HG02970 (cell line): ENCODE measurements at regions not wholly inside any gene's neighbourhood (a gene's known extent, or its start where the extent isn't known, plus 50 kb on each side); places are given as distances from the start of the nearest gene placed in this dataset.

Experiments
- ATAC-seq: cut with Tn5 transposase; IDR thresholded peaks from one replicate; pipeline ENCODE4 v1.9.1; 2021; ENCODE audit warnings: mild to moderate bottlenecking, moderate library complexity, moderate number of reproducible peaks; ENCODE audit not compliant: unreplicated experiment, low FRiP score

DNA sequence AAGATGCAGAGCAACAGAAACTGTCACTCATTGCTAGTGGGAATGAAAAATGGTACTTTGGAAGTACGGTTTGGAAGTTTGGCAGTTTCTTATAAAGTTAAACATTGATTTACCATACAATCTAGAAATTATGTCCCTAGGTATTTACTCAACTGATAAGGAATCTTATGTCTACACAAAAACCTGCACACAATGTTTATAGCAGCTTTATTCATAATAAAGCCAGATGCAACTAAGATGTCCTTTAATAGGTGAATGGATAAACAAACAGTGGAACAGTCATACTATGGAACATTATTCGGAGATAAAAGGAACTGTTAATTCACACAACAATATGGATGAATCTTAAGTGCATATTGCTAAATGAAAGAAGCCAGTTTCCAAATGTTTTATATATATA, 96.2 kb upstream of the SIRPA start:
- ATAC-seq, result no peak

DNA sequence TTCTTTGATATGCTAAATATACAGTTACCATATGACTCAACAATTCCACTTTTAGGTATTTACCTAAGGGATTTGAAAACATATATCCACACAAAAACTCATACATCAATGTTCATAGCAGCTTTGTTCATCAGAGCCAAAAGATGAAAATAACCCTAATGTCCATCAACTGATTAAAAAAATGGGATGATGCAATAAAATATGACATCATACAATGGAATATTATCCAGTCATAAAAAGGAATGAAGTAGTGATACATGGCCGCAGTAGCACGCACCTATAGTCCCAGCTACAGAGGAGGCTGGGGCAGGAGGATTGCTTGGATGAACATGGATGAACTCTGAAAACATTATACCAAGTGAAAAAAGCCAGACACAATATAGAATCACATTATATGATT, 101.4 kb upstream of the SIRPA start:
- no peak for ATAC-seq

DNA sequence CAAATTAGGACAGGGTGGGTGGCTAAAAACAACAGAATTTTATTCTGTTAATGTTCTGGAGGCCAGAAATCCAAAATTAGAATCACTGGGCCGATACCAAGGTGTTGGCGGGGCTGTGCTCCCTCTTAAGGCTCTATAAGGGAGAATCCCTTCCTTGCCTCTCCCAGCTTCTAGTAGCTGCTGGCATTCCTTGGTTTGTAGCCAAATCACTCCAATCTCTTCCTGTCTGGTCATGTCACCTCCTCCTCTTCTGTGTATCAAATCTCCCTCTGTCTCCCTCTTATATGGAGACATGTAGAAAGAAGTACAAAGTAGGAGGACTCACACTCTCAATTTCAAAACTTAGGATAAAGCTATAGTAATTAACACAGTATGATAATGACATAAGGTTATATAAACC, 102.9 kb upstream of the SIRPA start:
- no peak for ATAC-seq

DNA sequence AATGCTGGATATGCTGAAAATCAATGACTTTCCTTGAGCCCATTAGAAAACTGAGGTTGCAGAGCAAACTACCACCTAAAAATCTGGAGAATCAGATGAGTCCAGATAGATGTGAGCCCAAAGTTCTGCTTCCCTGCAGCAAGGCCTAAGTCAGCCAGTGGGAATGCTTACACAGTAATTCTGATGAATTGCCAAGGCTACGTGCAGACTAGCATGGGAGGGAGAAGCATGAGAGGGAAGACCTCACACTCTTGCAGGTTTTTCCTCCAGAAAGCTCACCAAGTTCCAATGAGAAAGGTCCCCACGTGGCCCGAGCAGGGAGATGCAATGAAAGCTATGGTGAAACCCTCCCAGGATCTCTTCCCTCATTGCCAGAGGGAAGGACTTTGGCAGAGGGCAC, 104.8 kb upstream of the SIRPA start:
- no peak for ATAC-seq

DNA sequence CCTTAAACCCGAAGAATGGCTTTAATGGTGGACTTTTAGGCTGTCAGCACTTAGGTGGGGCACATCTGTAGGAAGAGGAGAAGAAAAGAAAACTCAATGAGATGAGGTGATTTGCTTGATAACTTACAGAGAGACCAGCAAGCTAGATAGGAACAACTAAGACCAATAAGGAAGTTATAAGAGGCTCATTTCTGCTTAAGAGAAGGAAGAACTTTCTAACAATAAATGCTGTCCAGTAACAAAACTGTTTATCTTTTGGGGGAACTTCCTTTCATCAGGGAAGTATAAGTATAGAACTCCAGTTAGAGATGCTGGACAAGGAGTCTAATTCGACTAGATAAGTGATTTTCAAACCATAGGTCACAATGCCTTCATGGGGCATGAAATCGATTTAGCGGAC, 107.2 kb upstream of the SIRPA start:
- ATAC-seq, result no peak

DNA sequence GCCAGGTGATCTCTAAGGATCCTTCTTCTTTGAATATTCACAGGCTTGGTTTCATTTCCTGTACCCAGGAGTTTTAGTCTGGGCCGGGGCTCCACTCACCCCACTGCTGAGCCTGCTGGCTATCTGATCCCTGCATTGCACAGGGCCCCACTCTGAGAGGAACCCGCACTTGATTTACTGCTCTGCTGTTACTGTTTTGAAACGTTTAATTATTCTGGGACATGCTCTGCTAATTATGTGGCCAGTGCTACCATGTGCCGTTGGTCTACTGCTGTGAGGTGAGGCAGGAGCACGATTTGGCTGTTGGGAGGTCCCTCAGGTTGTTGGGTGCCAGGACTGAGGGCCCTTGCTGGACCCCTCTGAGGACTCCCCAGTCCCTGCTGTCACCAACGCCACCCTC, 108.7 kb upstream of the SIRPA start:
- no peak for ATAC-seq

DNA sequence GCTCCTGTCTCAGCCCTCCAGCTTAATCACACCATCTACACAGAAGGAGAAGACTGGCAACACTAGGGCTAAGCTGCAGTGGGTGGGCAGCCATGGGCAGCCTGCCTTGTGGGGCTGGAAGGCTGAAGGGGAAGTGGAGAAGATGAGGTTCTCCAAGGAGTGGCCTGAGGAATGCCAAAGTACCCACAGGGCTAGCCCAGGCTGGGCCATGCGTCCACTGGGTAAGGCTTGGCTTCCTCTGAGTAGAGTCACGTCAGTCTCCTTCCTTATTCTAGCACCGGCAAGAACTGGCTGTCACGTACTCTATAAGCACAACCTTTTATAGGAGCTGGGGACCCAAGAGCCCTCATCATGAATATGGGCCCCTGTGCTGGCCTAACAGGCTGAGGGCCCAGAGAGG, 110.6 kb upstream of the SIRPA start:
- no peak for ATAC-seq

DNA sequence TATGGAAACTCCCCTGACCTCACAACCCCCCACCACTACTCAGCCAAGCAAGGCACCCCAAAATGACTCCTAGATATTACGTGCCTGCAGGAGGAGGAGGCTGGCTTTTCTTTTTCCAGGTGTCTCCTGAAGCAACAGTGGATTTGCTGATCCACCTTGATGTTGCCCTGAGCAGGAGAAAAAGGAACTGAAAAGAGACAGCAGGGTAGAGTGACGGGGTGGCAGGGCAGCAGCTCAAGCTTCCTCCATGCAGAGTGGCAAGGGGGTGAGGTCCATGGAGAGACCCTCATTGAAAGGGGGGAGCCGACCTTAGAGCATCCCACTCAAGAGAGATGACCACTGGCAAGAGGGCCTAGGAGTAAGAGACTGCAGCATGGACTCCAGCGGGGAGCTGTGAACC, 112.0 kb upstream of the SIRPA start:
- ATAC-seq, result no peak

DNA sequence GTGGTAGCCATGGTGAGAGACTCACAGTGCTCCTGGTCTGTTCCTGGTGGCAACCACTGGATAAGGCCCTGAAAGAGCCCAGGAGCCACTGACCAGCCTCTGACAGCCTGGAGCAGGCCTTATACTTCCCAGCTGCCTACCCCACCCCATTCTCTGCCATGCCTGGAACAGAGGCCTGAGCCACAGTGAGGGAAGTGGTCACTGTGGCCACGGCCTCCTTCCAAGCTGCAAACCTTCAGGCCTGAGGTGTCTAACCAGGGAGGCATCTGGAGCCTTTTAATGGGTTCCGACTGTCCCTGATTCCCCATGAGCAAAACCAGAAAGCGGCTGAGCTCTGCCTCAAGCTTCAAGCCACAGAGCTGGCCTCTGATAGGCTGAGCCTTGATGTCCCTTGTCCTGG, 113.0 kb upstream of the SIRPA start:
- ATAC-seq, result no peak

DNA sequence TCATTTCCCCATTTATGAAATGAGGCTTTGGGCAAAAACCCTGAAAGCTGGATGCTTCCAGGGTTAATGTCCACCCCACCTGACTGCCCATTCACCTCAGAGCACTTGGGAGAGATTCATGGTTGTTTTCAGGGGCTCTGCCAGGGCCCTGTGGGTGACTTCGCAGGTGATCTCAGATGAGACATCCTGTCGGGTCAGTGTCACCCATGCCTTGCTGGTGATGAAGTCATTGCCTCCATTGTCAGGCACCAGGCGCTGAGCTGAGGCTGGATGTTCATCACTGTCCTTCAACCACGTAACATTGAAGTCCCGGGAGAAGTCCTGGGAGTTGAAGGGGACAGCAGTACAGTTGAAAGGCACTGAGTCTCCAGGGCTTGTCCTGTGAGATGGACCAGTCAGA, 115.6 kb upstream of the SIRPA start:
- ATAC-seq, result no peak

DNA sequence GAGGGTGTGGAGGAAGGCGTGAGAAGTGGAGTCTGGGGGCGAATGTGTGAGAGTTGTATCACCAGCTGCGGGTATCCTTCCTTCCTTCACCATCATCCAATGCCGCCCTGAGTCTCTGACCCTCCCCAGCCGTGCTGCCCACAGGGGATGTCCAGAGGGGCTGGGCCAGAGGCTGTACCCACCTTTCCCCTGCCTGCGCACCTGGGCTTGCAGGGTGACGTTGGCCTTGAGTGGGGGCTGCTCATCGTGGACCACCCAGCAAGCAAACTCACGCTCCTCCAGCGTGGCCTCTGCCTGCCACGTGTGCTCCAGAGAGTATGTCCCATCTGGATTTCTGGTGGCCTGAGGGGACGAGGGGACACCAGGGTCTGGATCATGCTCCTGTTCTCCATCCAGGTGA, 116.9 kb upstream of the SIRPA start:
- no peak for ATAC-seq

DNA sequence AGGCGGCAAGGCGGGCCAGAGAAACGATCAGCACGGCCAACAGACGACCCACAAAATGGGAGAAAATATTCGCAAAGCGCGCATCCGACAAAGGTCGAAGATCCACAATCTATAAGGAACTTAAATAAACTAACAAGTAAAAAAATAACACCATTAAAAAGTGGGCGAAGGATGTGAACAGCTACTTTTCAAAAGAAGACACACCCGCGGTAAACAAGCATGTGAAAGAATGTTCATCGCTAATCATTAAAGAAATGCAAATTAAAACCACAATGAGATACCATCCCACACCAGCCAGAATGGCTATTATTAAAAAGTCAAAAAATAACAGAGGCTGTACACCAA, 117.8 kb upstream of the SIRPA start:
- ATAC-seq, result no peak

DNA sequence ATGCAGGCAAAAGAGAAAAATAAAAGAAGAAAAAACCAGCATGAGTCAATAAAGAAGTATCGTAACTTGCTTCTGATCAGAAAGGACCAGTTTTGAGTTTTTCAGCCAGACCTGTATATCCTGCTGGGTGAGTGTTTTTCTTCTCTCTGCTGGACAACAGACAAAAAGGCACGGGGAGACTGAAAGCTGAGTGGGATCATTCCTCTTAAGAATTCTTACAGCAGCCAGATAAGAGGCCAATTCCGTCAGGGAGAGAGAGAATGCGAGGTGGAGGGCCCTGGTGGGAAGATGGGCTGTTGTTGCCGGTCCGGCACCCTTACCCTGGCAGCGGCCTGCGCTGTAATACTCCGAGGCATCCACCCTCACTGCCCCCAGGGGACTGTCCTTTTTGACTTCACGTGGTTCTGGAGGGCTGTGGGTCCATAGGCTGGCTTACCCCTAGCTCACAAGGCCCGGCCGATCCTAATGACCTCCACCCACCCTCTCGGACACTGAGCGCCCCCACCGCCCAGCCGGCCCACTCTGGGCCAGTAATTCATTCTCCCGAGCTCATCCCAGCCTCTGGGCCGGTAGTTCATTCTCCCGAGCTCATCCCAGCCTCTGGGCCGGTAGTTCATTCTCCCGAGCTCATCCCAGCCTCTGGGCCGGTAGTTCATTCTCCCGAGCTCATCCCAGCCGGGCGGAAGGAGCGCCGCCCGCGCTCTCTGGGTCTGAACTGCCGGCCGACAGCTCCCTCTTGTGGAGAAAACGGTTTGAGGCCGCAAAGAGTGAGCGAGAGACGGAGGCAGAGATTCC, 118.3 kb upstream of the SIRPA start:
- peak; percentile 78 for ATAC-seq

DNA sequence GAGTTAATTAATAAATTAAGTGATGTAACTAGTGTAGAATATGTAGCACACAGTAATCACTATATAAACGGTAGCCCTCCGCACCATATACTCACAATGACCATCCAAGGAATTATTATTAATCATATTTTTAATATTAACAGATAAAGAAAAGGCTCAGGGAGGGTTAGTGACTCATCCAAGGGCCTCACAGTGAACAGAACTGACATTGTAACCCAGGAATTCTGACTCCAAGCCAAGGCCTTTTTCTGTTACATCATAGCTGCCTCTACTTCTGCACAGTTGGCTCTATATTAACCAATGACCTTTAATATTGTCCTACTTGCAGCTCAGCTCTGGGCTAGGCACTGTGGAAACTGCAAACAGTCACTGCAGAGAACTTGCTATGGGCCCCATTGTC, 117.5 kb upstream of the SIRPG start:
- ATAC-seq, result no peak

DNA sequence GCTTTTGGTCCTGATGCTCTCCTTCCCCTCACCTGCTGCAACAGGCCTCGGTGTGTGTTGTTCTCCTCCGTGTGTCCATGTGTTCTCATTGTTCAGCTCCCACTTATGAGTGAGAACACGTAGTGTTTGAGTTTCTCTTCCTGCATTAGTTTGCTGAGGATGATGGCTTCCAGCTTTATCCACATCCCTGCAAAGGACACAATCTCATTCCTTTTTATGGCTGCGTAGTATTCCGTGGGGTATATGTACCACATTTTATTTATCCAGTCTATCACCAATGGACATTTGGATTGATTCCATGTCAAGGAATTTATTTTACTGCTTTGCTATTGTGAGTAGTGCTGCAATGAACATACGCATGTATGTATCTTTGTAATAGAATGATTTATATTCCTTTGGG, 116.9 kb upstream of the SIRPG start:
- ATAC-seq, result no peak

DNA sequence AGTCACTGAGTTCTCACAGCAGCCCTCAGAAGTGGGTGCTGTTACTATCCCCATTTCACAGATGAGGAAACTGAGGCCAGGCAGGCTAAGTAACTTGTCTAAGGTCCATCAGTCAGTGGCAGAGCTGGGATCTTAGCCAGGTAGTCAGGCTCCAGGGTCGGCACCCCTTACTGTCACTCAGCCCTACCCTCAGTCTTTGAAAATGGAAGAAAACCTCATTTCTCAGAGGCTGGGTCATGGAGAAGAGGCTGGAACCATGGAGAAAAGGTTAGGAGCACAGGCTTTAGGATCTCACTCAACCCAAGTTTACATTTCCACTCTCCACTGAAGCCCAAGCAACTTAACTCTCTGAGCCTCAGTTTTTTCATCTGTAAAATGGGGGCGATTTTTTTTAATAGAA, 116.2 kb upstream of the SIRPG start:
- no peak for ATAC-seq

DNA sequence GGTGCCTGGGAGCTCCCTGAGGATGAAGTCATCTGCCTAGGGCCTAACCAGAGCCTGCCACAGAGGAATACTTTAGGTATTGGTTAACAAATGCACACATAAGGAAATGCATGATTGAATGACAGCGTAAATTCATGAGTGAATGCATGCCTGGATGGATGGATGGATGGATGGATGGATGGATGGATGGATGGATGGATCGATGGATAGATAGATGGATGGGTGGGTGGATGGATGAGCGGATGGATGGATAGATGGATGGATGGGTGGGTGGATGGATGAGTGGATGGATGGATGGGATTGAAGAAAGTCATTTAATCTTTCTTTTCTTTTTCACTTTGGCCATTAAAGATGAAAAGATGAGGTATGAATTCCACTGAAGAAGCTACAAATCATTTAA, 111.9 kb upstream of the SIRPG start:
- ATAC-seq, result no peak

DNA sequence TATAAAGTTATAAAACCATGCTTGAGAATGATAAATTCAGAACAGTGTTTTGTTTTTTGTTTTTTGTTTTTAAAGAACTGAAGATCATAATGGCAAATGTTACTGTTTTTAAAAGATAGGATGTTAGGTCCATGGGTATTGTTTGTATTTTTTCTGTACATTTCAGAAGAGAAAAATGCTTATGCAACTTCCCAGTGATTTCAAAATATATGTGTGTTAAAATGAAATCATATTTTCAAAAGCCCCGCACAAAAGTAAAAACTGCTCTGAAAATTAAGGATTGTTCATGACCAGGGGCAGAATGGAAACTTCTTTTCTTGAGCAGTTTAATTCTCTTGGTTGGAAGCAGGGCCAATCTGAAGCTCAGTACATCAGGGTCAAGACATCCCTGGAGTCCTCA, 109.2 kb upstream of the SIRPG start:
- ATAC-seq, result no peak

DNA sequence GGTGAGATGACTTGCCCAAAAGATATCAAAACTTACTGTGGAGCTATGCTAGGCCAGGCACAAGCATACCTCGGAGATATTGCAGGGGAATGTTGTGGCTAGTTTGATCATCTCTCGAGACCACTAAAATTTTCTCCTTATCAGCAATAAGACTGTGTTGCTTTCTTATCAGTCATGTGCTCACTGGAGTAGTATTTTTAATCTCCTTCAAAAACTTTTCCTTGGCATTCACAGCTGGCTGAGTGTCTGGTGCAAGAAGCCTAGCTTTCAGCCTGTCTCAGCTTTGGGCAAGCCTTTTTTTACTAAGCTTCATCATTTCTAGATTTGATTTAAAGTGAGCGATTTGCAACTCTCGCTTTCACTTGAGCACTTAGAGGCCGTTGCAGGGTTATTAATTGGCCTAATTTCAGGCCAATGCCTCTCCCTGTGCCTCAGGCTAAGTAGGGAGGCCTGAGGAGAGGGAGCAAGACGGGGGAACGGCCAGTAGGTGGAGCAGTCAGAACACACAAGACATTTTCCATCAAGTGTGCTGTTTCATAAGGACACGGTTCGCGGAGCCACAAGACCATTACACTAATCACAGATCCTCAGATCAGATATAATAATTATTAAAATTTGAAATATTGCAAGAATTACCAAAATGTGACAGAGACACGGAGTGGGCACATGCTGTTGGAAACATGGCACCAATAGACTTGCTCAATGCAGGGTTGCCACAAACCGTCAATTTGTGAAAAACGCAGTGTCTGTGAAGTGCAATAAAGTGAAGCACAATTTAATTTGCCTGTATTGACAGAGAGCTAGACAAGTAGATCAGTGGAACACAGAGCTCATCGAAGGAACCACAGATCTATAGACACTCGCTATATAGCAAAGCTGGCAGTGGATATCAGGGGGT, 106.8 kb upstream of the SIRPG start:
- no peak for ATAC-seq

DNA sequence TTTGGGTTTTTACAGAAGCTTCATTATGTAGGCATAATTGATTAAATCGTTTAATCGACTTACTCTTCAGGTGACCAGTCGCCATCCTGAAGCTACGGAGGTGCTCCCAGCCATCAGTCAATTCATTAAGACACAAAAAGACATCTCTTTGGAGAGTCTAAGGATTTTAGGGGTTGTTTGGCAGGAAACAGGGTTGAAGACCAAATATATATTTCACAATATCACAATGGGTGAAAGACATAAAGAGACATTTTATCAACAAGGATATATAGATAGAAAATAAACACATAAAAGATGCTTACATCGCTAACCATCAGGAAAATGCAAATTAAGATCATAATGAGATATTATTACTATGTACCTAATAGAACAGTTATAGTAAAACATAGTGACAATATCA, 104.0 kb upstream of the SIRPG start:
- ATAC-seq, result no peak

DNA sequence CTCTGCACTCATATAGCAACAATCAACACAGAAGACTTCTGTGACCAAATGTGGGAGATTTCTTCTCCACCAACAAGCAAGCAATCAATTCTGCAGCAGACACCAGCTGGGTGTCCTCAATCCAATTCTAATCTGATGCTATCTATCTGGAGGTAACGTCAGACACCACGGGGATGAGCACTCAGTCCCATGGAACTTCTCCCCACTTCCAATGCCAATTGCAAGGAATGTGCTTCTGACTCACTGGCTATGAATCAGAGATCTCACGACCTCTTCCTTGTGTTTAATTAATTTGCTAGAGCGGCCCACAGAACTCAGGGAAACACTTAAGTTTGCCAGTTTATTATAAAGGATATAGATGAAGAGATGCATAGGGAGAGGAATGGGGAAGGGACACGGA, 103.5 kb upstream of the SIRPG start:
- no peak for ATAC-seq

DNA sequence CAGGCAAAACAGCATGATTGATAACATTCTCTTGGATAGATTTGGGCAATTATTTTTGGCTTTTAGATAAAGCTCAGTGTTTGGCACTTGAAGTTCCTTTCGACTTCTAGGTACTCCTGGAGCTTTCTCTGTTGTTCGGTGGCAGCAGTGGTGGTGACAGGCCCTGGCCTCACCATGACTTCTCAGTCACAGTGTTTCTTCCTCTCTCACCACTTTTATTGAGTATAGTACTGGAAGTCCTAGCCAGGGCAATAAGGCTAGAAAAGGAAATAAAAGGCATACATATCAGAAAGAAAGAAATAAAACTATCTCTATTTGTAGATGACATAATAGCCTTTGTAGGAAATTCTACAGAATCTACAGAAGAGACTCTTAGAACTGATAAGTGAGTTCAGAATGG, 101.2 kb upstream of the SIRPG start:
- no peak for ATAC-seq
